GM12874 (cell line): ENCODE measurements at regions not wholly inside any gene's neighbourhood (a gene's known extent, or its start where the extent isn't known, plus 50 kb on each side); places are given as distances from the start of the nearest gene placed in this dataset.

Source experiments
- CTCF ChIP-seq: IDR thresholded peaks from 2 replicates; pipeline ENCODE4 v1.5.1; 2011; ENCODE audit warnings: low read depth, mild to moderate bottlenecking, control low read depth, low read length, moderate library complexity; ENCODE audit not compliant: insufficient read depth

GRCh38 chr1:87644033-87644578 lies 315.4 kb downstream of the LMO4 start:
- TF ChIP-seq CTCF = no peak

GRCh38 chr1:87644579-87645190 lies 316.0 kb downstream of the LMO4 start:
- no peak for TF ChIP-seq CTCF

GRCh38 chr1:87647430-87648177 lies 318.9 kb downstream of the LMO4 start:
- no peak for TF ChIP-seq CTCF

- no peak for TF ChIP-seq CTCF
Observed at GRCh38 chr1:87648323-87649119, 319.8 kb downstream of the LMO4 start.

GRCh38 chr1:87650306-87650705 lies 321.6 kb downstream of the LMO4 start:
- TF ChIP-seq CTCF = no peak

- TF ChIP-seq CTCF = no peak
Observed at GRCh38 chr1:87652176-87652575, 323.5 kb downstream of the LMO4 start.

GRCh38 chr1:87665151-87665550 lies 336.5 kb downstream of the LMO4 start:
- TF ChIP-seq CTCF = no peak
